ENCODE measurements at regions not wholly inside any gene's neighbourhood (a gene's known extent, or its start where the extent isn't known, plus 50 kb on each side); places are given as distances from the start of the nearest gene placed in this dataset.

DNA sequence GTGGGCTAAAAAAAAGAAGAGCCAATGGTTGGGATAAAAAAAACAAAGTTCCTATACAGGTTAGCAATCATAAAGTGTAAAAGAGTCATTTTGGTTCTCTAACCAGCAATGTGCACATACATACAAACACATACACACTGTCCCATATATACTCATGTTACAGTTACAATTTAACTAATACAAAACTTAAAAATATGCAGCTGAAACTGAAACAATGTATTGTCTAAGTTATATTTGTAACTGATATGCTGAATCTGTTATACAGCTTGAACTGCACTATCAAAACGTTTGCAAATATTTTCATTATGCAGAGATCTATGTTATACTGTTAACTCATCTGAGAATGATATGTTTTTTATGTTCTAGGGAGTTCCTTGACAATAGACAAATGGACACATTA, 173.7 kb downstream of the KLF12 start:
- DNase-seq = no peak

DNA sequence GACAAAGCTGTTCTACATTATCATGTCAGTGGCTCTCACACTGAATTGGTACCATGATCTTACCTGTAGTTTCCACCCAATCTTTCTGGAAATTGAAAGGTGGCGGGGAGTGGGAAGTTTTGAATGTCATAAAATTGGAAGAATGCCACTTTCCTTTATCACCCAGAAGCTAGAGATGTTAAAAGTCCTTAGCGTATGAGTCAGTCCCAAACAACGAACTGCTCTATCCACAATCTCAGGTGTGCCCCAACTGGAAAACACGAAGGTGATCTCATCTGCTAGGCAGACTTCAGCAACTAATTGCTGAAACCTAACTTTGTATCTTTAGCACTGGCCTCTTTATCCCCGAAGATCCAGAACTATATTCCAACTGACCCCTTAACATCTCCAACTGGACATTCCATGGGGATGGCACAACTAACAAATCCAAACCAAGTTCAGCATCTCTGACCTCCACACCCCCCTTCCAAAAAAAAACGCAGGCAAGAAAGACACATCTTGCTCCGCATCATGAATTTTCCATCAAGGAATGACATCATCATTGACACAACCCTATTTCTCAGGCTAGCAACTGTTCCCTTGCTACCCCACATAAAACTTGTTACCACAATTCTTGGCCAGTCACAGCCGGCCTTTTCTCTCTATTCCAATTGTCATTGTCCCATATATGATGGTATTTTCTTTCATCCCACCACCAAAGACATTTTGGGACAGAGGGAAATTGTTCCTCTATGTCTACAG, 175.4 kb downstream of the KLF12 start:
- no peak for DNase-seq

DNA sequence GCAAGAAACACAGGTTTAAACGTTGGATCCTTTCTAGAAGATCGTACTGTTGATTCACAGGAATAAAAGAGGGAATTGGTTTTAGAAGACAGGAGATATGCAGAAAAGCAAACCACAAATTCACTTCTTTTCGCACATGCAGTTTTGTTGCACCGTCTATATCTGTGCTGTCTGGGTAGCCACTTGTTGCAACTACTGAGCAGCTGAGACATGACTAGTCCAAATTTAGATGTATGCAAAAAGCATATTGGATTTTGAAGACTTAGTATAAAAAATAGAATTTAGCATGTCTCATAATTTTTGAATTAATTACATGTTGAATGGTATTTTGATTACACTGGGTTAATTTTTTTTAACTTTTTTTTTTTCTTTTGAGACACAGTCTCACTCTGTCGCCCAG, 176.3 kb downstream of the KLF12 start:
- DNase-seq = no peak

DNA sequence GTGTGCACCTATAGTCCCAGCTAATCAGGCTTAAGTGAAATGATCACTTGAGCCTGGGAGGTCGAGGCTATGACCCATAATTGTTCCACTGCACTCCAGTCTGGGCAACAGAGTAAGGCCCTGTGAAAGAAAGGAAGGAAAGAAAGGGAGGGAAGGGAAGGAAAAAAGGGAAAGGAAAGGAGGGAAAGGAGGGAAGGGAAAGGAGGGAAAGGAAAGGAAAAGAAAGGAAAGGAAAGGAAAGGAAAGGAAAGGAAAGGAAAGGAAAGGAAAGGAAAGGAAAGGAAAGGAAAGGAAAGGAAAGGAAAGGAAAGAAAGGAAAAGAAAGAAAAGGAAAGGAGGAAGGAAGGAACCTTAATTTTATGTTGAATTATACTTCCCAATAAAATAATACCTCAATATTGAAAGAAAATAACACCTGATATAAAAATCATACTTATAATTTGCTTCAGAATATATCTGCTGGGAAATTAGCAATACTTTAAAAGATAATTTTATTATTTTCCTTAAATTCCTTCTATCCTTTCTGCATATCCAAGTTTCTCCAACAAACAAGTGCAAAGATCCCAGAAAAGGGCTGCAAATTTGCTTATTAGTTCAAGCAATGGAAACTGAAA, 177.3 kb downstream of the KLF12 start:
- DNase-seq = no peak

DNA sequence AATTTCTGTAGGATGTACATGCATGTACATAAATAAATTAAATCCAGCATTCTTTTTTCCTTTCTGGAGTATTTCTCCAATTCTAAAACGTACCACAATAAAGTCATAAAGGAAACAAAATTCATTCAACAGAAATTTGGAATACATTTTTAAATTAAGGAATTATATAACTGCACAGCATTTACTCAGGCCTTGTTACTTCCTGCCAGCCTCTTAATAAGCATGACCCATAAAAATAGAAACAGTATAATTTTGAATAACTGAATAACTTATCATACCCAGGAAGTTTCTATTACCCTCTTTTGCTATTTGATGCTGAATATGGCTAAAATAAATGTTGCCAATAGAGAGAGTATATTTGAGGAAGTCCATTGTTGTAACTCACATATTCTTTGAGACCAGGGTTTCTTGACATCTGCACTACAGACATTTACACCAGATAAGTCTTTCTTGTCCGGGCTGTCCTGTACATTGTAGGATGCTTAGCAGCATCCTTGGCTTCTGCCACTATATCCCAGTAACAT, 178.2 kb downstream of the KLF12 start:
- DNase-seq = no peak

DNA sequence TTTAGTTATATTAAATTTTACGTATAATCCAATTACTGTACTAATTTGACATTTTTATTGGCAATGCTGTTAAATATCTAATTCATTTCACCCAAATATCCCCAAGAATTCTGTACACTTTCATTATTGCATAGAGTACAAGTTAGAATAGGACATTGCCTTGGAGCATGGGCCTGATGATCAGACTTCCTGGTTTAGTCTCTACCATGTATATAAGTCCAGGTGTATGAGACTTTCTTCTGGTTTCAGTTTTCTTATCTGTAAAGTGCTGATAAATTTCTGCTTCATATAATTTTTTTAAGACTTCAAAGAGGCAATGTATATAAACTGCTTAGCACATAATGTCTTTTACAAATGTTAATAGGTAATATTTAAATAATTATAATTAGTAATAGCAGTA, 179.4 kb downstream of the KLF12 start:
- DNase-seq = no peak

DNA sequence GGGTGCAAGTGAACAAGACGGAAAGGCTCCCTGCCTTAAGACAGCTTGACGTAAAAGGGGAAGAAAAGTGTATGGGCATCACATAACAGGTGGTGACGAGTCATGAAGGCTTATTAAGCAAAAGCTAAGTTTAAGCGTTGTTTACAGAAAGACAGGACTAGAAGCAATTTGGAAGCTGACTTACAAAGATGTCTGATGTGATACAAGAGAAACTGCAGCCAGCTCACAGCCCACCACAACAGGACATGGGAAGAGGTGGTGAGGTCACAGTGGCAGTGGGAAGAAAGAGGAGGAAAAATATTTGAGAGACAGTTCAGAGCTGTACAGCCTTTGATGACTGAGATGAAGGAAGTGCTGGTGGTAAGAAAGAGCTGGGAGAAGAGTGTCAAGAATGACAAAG, 181.6 kb downstream of the KLF12 start:
- DNase-seq = no peak

DNA sequence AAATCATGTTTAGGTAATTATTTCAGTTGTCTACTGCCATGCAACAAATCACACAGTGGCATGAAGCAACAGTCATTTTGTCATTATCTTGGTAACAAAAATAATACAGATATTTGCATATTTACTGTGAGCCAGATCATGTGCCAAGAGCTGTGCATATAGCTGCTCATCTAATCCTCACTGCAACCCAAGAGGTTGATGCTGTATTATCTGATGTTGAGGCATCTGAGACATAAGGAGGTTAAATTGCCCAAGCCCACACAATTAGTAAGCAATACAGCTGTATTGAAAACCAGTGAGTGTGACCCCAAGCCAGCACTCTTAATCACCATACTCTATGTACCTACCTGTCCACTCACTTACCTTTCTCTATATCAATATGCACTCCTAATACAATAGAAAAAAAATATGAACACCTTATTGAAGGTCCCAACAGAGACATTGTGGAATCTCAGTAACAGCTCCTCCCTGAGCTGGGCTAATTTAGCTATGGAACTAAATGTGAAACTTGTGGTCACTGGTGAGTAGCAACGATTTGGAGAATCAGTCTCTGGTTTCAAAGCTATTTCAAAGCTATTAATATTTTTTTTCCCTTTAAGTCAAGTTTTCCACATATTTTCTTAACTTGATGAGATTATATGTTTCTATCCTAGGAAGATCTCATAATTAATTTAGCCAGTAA, 185.2 kb downstream of the KLF12 start:
- no peak for DNase-seq

DNA sequence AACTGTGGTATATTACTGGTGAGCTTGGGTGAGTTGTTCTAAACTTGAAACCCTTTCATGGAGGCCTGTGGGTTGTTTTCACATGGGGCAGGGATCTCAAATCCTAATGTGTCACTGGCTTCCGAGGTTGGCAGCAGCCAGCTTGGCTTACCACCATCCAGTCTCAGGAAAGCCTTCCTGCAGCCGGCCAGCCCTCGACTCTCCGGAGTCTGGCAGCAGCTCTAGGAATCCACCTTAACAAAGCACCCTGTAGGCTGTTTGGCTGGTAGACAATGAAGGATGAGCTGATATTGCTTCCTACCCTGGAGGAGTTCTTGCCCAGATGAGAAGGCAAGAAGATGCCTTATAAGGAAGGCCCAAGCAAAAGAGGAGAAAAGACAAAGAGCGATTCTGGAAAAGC, 188.3 kb downstream of the KLF12 start:
- DNase-seq = no peak

DNA sequence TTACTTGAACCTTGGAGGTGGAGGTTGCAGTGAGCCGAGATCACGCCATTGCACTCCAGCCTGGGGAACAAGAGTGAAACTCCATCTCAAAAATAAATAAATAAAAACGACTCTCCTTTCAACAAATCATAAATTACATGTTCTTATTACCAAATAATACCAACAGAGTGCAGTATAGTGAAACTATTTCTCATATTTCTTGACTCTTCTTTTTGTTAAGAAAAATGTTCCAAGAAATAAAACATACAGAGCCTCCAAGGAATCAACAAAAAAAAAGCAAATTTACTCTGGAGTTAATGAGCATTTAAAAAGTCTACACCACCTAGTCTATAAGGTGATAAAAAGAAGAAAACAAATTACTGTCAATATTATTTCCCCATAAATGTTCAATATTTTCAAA, 188.8 kb downstream of the KLF12 start:
- DNase-seq = no peak

DNA sequence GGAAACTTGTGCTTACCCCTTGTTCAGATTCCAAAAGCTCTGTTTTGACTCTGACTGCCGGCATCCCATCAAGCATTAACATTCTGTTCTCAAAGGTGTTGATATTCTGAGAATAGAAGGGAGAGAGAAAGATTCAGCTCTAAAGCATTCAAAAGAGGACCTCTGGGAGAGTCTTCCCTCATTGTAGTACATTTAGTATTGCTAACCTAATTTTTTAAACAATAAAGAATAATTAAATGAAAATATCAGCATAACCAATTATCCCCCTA, 190.3 kb downstream of the KLF12 start:
- no peak for DNase-seq

DNA sequence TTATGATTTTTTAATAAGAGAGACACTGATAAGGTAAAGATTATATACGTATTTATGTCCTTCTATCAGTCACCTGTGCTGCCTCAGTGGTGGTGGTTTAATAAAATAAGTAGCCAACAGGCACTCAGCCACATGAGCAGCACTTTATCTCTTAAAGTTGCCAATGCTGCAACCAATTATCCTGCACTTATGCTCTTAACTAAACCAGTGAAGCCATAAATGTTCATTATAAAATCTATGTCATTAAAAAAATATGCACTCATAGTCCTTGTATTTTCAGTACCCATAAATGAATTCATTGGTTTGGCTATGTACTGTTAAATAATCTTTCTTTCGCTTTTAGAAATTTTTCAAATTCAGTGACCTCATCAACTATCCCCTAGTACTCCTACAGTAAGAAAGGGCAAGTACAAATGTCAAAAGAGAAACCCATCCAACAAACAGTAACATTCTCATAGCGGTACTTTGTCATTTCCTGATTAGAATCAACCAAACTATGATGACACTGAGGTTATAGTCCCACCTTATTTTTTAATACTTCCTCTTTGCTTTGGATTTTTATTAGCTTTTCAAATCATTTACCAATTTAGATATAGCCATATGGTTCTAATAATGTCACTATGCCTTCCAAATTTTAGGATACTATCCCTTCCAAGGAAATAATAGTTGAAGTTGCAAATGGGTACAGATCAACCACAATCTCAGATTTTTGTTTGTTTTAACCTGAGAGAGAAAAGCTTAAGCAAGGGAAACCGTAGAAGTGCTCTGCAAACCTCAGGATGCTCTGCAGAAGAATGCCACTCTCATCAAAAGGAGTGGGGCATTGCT, 190.9 kb downstream of the KLF12 start:
- DNase-seq = no peak

DNA sequence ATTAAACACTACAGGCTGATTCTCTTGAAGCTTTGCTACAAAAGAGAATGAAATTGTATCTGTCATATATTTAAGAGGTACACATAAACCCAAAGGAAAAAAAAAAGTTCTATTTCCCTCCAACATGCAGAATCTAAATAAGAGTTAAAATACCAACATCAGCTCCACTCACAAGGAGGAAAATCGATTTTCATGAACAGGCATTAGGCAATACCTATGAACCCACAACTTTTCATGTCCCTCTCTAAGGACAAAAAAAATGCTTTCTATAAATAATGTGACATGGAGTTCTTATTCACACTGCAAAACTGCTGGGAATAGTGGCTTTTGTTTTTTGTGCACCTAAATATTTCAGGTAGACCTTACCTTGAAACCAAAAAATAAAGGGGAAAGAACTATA, 192.5 kb downstream of the KLF12 start:
- no peak for DNase-seq

DNA sequence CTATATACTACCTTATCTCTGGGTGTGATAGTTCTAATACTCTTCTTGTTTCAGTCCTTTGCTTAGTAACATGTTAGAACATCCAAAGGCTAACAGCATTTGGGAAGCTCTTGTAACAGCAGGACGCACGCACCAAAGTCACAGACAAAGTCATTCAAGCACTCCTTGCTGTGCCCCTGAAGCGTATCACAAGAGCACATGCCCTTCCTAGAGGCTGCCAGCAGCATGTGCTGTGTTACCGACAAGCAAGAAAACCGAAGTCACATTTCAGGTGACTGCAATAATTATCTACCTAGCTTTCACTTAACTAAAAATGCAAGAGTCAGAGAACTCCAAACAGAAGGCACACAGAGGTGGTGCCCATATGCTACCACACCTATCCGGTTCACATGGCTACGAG, 194.1 kb downstream of the KLF12 start:
- no peak for DNase-seq

DNA sequence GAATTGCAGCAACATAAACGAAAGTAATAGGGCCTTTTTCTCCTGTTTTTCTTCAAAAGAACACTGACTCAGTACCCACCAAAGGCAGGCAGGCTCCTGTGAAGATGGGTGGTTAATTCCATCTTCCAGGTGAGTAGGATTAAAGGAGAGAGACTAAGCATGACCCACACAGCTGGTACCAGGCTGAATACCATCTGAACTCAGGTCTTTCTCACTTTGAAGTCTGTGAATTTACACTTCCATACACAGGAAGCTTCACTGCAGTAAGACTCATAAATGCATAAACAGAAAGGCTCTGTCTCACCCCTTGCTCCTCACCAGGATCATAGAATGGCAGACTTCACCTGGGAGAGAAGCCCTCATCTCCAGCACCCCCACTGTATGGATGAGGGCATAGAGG, 194.6 kb downstream of the KLF12 start:
- DNase-seq = no peak

DNA sequence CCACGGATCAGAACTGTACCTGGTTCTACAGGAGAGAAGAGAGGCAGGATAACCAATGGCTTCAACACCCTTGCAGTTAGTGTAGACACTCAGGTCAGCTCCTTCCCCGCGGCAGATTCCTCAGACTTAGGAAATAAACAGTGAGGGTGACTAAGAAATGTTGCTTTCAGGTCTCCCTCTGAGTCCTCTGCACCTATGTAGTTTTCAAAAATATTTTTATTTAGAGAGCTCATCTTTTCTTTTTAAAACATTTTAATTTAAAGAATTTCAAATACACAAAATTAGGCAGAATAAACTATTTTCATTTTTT, 195.2 kb downstream of the KLF12 start:
- DNase-seq = no peak

DNA sequence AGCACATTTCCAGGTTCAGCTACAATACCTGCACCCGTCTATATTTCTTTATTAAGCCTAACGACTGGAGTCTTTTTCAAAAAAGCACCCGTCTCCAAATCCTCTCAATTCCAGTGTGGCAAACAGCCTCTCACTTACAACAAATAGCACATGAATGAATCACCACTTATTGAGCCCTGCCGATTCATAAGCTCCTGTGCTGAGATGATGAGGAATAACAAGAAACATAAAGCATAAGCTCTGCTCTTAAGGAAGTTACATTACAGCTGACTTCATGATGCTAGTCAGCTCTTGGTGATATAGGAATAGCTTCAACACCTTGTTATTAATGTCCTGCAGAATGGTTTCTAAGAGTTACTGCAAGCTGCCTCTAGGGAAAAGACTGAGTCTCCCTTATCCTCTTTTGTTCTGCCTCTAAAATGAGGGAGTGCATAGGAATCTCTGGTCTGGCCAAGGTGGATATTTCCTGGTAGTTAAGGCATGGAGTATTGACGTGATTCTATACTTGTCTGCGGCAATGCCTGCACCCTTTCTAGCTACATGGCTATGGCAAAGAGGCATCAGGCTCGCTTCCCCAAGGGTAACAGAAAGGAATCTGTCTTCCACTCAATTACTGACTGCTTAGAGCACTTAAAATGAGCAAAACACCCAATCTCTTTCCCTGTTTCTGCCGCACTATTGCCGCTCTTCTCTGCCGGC, 195.7 kb downstream of the KLF12 start:
- DNase-seq = no peak

DNA sequence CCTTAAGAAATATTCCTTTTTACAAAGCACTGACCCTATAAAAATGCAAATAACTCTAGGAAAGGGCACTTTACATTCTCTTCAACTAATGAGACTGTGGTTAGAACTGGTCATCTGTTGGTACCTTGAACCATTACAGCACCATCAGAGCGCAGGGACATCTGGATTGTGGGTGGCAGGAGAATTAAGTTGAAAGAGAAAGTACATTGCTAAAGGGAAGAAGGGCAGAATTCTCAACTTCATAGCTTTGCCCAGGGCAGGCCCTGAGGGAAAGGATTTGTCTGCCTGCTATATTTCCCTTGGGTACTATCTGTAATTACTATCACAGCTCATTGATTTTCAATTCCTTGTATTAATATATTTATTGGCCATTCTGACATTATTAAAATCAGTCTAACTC, 196.8 kb downstream of the KLF12 start:
- no peak for DNase-seq

DNA sequence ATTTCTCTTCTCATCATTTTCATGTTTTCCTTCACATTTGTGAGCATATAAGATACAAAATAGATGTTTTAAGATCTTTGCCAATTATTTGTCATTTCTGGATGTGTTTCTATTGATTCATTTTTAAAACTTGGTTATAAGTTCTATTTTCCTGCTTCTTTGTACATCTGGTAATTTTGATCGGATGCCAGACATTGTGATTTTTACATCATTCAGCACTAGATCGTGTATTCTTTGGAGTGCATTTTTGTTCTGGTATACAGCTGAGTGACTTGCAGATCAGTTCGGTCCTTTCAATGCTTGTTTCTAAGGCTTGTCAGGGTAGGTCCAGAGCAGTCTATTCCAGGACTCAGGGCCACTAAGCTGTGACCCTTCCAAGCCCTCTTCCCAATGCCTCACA, 198.2 kb downstream of the KLF12 start:
- DNase-seq = no peak

DNA sequence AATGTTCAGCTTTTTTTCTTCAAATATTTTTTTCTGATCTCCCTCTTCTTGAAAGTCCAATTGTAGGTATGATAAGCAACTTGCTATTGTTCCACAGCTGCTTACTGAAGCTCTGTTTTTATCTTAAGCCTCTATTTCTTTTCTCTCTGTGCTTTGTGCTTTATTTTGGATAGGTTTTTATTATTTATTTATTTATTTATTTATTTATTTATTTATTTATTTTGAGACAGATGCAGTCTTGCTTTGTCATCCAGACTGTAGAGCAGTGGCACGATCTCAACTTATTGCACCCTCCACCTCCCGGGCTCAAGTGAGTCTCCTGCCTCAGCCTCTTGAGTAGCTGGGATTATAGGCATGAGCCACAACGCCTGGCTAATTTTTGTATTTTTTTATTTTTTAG, 199.4 kb downstream of the KLF12 start:
- no peak for DNase-seq

DNA sequence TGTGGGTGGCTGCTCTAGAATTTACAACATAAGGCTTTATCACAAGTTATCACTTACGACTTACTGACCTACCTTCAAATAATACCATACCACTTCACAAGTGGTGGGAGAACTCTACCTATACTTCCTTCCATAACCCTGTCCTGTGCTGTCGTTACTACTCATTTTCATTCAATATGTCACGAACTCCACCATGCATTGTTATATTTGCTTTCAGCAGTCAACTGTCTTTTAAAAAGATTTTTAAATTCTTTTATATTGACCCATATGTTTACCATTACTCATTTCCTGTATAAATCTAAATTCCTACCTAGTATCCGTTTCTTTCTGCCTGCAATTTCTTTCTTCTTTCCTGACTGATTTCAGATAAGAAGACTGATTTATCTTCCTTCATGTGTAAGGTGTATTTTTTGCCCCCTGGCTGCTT, 200.0 kb downstream of the KLF12 start:
- no peak for DNase-seq

DNA sequence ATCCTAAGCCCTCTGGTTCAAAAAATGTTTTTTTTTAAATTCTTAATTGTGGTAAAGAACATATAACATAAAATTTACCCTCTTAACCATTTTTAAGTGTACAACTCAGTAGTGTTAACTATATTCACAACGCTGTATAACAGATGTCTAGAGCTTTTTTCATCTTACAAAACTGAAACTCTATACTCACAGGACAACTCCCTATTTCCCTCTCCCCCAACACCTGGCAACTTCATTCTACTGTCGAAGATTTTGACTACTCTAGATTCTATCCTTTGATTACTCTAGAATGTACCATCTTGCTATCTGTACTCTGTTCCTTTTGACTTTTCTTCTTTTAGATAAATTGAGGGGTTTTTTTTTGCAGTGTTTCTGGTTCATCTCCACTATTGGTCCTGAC, 200.4 kb downstream of the KLF12 start:
- DNase-seq = no peak

DNA sequence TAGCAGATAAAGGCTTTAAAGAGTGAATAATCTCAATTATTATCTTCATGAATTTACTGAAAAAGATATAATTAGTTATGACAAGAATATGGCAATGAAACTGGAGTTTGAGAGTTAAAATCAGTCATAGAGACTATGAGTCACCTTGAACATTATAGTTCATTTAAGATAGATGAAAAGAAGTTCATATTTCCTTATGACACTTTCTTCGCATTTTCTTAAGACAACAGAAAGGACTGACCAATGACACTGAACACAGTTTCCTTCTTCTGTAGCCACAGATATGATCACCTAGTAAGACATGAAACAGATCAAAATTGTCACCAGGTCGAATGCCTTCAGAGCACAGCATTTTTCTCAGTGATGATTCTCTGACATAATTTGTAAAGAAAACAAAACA, 202.1 kb downstream of the KLF12 start:
- no peak for DNase-seq
